Neural crest cell (in vitro differentiated cells): ENCODE measurements at regions not wholly inside any gene's neighbourhood (a gene's known extent, or its start where the extent isn't known, plus 50 kb on each side); places are given as distances from the start of the nearest gene placed in this dataset.

ENCODE experiments used
- DNase-seq: peaks from one replicate; pipeline ENCODE4 v3.0.0; 2021; ENCODE audit warnings: low read depth, mixed read lengths, low spot score
- H3K27ac Mint-ChIP-seq: one replicate; pipeline ENCODE4 v1.8.0; 2021; ENCODE audit warnings: mild to moderate bottlenecking, mixed read lengths; ENCODE audit not compliant: unreplicated experiment
- H3K27me3 Mint-ChIP-seq: 2 replicates; pipeline ENCODE4 v1.8.0; 2021; ENCODE audit warnings: low read depth, mild to moderate bottlenecking, mixed read lengths
- H3K36me3 Mint-ChIP-seq: 2 replicates; pipeline ENCODE4 v1.8.0; 2021; ENCODE audit warnings: low read depth, mild to moderate bottlenecking, mixed read lengths
- H3K4me1 Mint-ChIP-seq: 2 replicates; pipeline ENCODE4 v1.8.0; 2021; ENCODE audit warnings: mixed read lengths
- H3K4me3 Mint-ChIP-seq: one replicate; pipeline ENCODE4 v1.8.0; 2021; ENCODE audit warnings: mild to moderate bottlenecking, mixed read lengths
- H3K9me3 Mint-ChIP-seq: 2 replicates; pipeline ENCODE4 v1.8.0; 2021; ENCODE audit warnings: mixed read lengths
- CTCF ChIP-seq: fragments of 200-600 bp; sonication (generic); conservative IDR thresholded peaks from 2 replicates; pipeline ENCODE4 v1.5.0; 2021; ENCODE audit warnings: antibody characterized with exemption, mild to moderate bottlenecking

GRCh38 chr17:45677770-45678169 lies 106.3 kb upstream of the CRHR1 start:
- H3K9me3 Mint-ChIP-seq = no peaks in the 10 kb centered on the region
- no peak overlapping the region for H3K4me3 Mint-ChIP-seq
- DNase-seq = no peak
- H3K36me3 Mint-ChIP-seq = no peaks in the 10 kb centered on the region
- TF ChIP-seq CTCF = no peak
- no peaks in the 10 kb centered on the region for H3K4me1 Mint-ChIP-seq
- peaks cover 8% of the 10 kb centered on the region for H3K27me3 Mint-ChIP-seq
- H3K27ac Mint-ChIP-seq = no peak overlapping the region

GRCh38 chr17:45679426-45679825 lies 104.7 kb upstream of the CRHR1 start:
- Mint-ChIP-seq H3K9me3 (no peaks in the 10 kb centered on the region), H3K4me1 (no peaks in the 10 kb centered on the region), H3K27ac (no peak overlapping the region), H3K36me3 (no peaks in the 10 kb centered on the region), H3K4me3 (no peak overlapping the region), H3K27me3 (peaks cover 8% of the 10 kb centered on the region)
- DNase-seq = no peak
- no peak for TF ChIP-seq CTCF

GRCh38 chr17:45680360-45680759 lies 103.8 kb upstream of the CRHR1 start:
- no peak overlapping the region for H3K27ac Mint-ChIP-seq
- no peak for TF ChIP-seq CTCF
- no peak overlapping the region for H3K4me3 Mint-ChIP-seq
- peaks cover 3% of the 10 kb centered on the region for H3K27me3 Mint-ChIP-seq
- no peaks in the 10 kb centered on the region for H3K9me3 Mint-ChIP-seq
- H3K4me1 Mint-ChIP-seq = no peaks in the 10 kb centered on the region
- no peak for DNase-seq
- H3K36me3 Mint-ChIP-seq = no peaks in the 10 kb centered on the region

GRCh38 chr17:45681706-45682105 lies 102.4 kb upstream of the CRHR1 start:
- H3K36me3 Mint-ChIP-seq = no peaks in the 10 kb centered on the region
- no peaks in the 10 kb centered on the region for H3K27me3 Mint-ChIP-seq
- no peak overlapping the region for H3K27ac Mint-ChIP-seq
- H3K9me3 Mint-ChIP-seq = no peaks in the 10 kb centered on the region
- H3K4me3 Mint-ChIP-seq = no peak overlapping the region
- no peak for TF ChIP-seq CTCF
- no peak for DNase-seq
- H3K4me1 Mint-ChIP-seq = no peaks in the 10 kb centered on the region

- DNase-seq = no peak
- TF ChIP-seq CTCF = no peak
- Mint-ChIP-seq H3K27ac (no peak overlapping the region), H3K36me3 (no peaks in the 10 kb centered on the region), H3K4me1 (peaks cover 23% of the 10 kb centered on the region), H3K4me3 (no peak overlapping the region), H3K9me3 (no peaks in the 10 kb centered on the region), H3K27me3 (peaks cover 4% of the 10 kb centered on the region)
These were observed 97.9 kb upstream of the CRHR1 start for GRCh38 chr17:45686250-45686649.

GRCh38 chr17:45687594-45687993 lies 96.5 kb upstream of the CRHR1 start:
- no peak for TF ChIP-seq CTCF
- no peak for DNase-seq
- peaks cover 4% of the 10 kb centered on the region for H3K27me3 Mint-ChIP-seq
- peaks cover 27% of the 10 kb centered on the region for H3K4me1 Mint-ChIP-seq
- no peaks in the 10 kb centered on the region for H3K36me3 Mint-ChIP-seq
- no peak overlapping the region for H3K27ac Mint-ChIP-seq
- H3K9me3 Mint-ChIP-seq = no peaks in the 10 kb centered on the region
- H3K4me3 Mint-ChIP-seq = no peak overlapping the region
